OCI-LY1 (cell line): ENCODE measurements at regions not wholly inside any gene's neighbourhood (a gene's known extent, or its start where the extent isn't known, plus 50 kb on each side); places are given as distances from the start of the nearest gene placed in this dataset.
"Not testable (repeated sequence)": the region's sequence is repeated elsewhere in the genome, so short reads cannot be mapped to it uniquely, and the experiment has no call there.

Experiments
- H2AFZ ChIP-seq: fragments of 200-600 bp; sonication (generic), shearing (Covaris generic); 2 replicates; pipeline ENCODE4 v1.6.0; 2014; ENCODE audit warnings: antibody characterized with exemption, mild to moderate bottlenecking, low read length
- H3F3A ChIP-seq: fragments of 200-600 bp; sonication (generic), shearing (Covaris generic); 2 replicates; pipeline ENCODE4 v1.6.0; 2014; ENCODE audit warnings: mild to moderate bottlenecking, antibody characterized with exemption, low read length, moderate library complexity; ENCODE audit not compliant: insufficient read depth
- H3K27ac ChIP-seq: fragments of 200-600 bp; sonication (generic); 2 replicates; pipeline ENCODE4 v1.5.1; 2014; ENCODE audit warnings: low read length, mixed run types, mild to moderate bottlenecking, low read depth; ENCODE audit not compliant: poor library complexity, severe bottlenecking
- H3K27me3 ChIP-seq: fragments of 200-600 bp; sonication (generic); 2 replicates; pipeline ENCODE4 v1.6.0; 2014; ENCODE audit warnings: antibody characterized with exemption, mild to moderate bottlenecking, low read length, moderate library complexity; ENCODE audit not compliant: insufficient read depth
- H3K36me3 ChIP-seq: fragments of 200-600 bp; sonication (generic); 2 replicates; pipeline ENCODE4 v1.6.1; 2014; ENCODE audit warnings: mild to moderate bottlenecking, antibody characterized with exemption, low read length, moderate library complexity, mixed read lengths; ENCODE audit not compliant: insufficient read depth
- H3K4me1 ChIP-seq: fragments of 200-600 bp; sonication (generic); 2 replicates; pipeline ENCODE4 v1.5.1; 2014; ENCODE audit warnings: mild to moderate bottlenecking, low read length, moderate library complexity; ENCODE audit not compliant: insufficient read depth, severe bottlenecking
- H3K4me2 ChIP-seq: fragments of 200-600 bp; sonication (generic), shearing (Covaris generic); 2 replicates; pipeline ENCODE4 v1.6.1; 2014; ENCODE audit warnings: low read length
- H3K4me3 ChIP-seq: fragments of 200-600 bp; sonication (generic); 2 replicates; pipeline ENCODE4 v1.5.1; 2014; ENCODE audit warnings: low read length, low read depth, mild to moderate bottlenecking, mixed read lengths; ENCODE audit not compliant: poor library complexity, severe bottlenecking
- H3K79me2 ChIP-seq: fragments of 200-600 bp; shearing (Covaris generic); 2 replicates; pipeline ENCODE4 v1.6.1; 2016; ENCODE audit warnings: mixed run types, low read length, mixed read lengths; ENCODE audit not compliant: insufficient read depth
- H3K9ac ChIP-seq: fragments of 200-600 bp; sonication (generic), shearing (Covaris generic); 2 replicates; pipeline ENCODE4 v1.6.1; 2014; ENCODE audit warnings: mild to moderate bottlenecking, low read length, mixed read lengths
- H3K9me2 ChIP-seq: fragments of 200-600 bp; sonication (generic), shearing (Covaris generic); 2 replicates; pipeline ENCODE4 v1.6.1; 2014; ENCODE audit warnings: low read depth, mild to moderate bottlenecking, low read length, mixed read lengths
- H3K9me3 ChIP-seq: fragments of 200-600 bp; shearing (Covaris generic); 2 replicates; pipeline ENCODE4 v1.6.1; 2014; ENCODE audit warnings: low read length, mixed read lengths
- H4K20me1 ChIP-seq: fragments of 200-600 bp; sonication (generic), shearing (Covaris generic); 2 replicates; pipeline ENCODE4 v1.6.0; 2016; ENCODE audit warnings: mild to moderate bottlenecking, low read length; ENCODE audit not compliant: insufficient read depth
- CTCF ChIP-seq: fragments of 200-600 bp; sonication (generic), shearing (Covaris generic); IDR thresholded peaks from 2 replicates; pipeline ENCODE4 v1.5.1; 2017; ENCODE audit warnings: mild to moderate bottlenecking, antibody characterized with exemption, low read length, moderate library complexity, mixed read lengths
- EZH2 ChIP-seq: fragments of 200-600 bp; sonication (generic), shearing (Covaris generic); IDR thresholded peaks from 2 replicates; pipeline ENCODE4 v1.8.0; 2017; ENCODE audit warnings: borderline replicate concordance, mixed run types, mild to moderate bottlenecking, antibody characterized with exemption, low read length, moderate library complexity, mixed read lengths

GRCh38 chr15:59812889-59813288 lies 123.8 kb upstream of the BNIP2 start:
- no peaks in the 10 kb centered on the region for H4K20me1 ChIP-seq
- H3K4me2 ChIP-seq, result no peak overlapping the region
- no peaks in the 10 kb centered on the region for H3K79me2 ChIP-seq
- no peak overlapping the region for H3K4me3 ChIP-seq
- H3K27ac ChIP-seq, result no peak overlapping the region
- H3F3A ChIP-seq, result no peaks in the 10 kb centered on the region
- H3K27me3 ChIP-seq, result no peaks in the 10 kb centered on the region
- H3K36me3 ChIP-seq, result no peaks in the 10 kb centered on the region
- no peaks in the 10 kb centered on the region for H3K9me3 ChIP-seq
- H3K9ac ChIP-seq, result no peak overlapping the region
- H3K4me1 ChIP-seq, result no peaks in the 10 kb centered on the region
- no peak for TF ChIP-seq EZH2
- H2AFZ ChIP-seq, result no peak overlapping the region
- H3K9me2 ChIP-seq, result no peaks in the 10 kb centered on the region

GRCh38 chr15:59812250-59812870 lies 123.2 kb upstream of the BNIP2 start:
- Histone ChIP-seq H3K9ac (no peak overlapping the region), H3K79me2 (no peaks in the 10 kb centered on the region), H3K36me3 (no peaks in the 10 kb centered on the region), H4K20me1 (no peaks in the 10 kb centered on the region), H3K27ac (no peak overlapping the region), H3K9me3 (no peaks in the 10 kb centered on the region), H3K4me3 (no peak overlapping the region), H3K4me2 (no peak overlapping the region), H3K9me2 (no peaks in the 10 kb centered on the region), H3F3A (no peaks in the 10 kb centered on the region), H2AFZ (no peak overlapping the region), H3K27me3 (no peaks in the 10 kb centered on the region), H3K4me1 (no peaks in the 10 kb centered on the region)
- TF ChIP-seq EZH2 (no peak), CTCF (no peak)

GRCh38 chr15:59803293-59803966 lies 114.3 kb upstream of the BNIP2 start:
- not testable (repeated sequence) for H3K36me3 ChIP-seq, H3K4me1 ChIP-seq, H3K4me2 ChIP-seq, H3K9me3 ChIP-seq, H3F3A ChIP-seq, H3K9ac ChIP-seq, H3K27me3 ChIP-seq, H3K4me3 ChIP-seq, H3K27ac ChIP-seq, H4K20me1 ChIP-seq, H2AFZ ChIP-seq, H3K79me2 ChIP-seq, H3K9me2 ChIP-seq

- H3K27me3 ChIP-seq, result no peaks in the 10 kb centered on the region
- H3K4me1 ChIP-seq, result no peaks in the 10 kb centered on the region
- no peak overlapping the region for H3K4me2 ChIP-seq
- no peaks in the 10 kb centered on the region for H3K9me3 ChIP-seq
- no peaks in the 10 kb centered on the region for H3K9me2 ChIP-seq
- H2AFZ ChIP-seq, result no peak overlapping the region
- H4K20me1 ChIP-seq, result no peaks in the 10 kb centered on the region
- H3K4me3 ChIP-seq, result no peak overlapping the region
- no peak overlapping the region for H3K27ac ChIP-seq
- H3F3A ChIP-seq, result no peaks in the 10 kb centered on the region
- H3K9ac ChIP-seq, result no peak overlapping the region
- no peaks in the 10 kb centered on the region for H3K36me3 ChIP-seq
- TF ChIP-seq EZH2, result no peak
- TF ChIP-seq CTCF, result no peak
- no peaks in the 10 kb centered on the region for H3K79me2 ChIP-seq
These were observed 112.5 kb upstream of the BNIP2 start for GRCh38 chr15:59801649-59802048.
